DMS53 treated with DMSO at 0.1 percent for 48 hours (cell line): ENCODE measurements at regions not wholly inside any gene's neighbourhood (a gene's known extent, or its start where the extent isn't known, plus 50 kb on each side); places are given as distances from the start of the nearest gene placed in this dataset.
"Not testable (repeated sequence)": the region's sequence is repeated elsewhere in the genome, so short reads cannot be mapped to it uniquely, and the experiment has no call there.

ENCODE experiments used
- DNase-seq: peaks from one replicate; lab custom pipeline; 2025; ENCODE audit not compliant: unreplicated experiment; lab: John Stamatoyannopoulos, UW

DNA sequence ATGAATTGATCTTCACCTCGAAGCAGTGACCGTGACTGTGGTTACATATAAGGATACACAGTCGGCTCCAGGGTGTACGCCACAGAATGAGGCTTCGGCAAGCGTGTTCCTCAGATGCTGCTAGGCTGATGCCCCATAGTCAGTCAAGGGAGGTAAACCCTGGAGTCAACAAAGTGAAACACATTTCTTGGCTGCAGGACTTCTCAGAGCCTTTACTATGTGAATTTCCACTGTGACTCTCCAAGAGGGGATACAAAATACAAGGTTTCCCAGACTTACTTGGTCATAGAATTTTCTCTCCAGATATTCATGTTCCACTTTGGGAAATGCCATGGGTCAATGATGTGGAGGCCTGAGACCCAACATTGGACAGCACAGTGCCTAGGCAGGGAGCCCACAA, 260.6 kb downstream of the BCL11B start:
- no peak for DNase-seq

DNA sequence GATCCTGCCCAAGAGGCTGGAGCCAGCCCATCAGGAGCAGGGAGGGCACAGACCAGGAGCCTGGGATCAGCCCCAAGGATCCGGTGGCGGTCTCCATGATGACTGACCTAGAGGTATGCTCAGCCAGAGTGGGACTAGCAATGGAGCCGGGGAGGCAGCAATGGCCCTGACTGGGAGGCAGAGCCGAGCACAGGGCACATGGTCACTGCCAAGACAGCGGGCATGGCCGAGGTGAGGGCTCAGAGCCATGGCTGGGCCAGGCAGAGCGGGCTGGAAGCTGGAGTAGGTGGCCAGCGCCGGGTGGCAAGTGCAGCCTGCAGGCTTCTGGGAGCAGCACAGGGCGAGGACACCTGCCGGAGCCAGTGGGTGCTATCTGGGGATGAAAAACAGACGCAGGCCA, 259.3 kb downstream of the BCL11B start:
- no peak for DNase-seq

DNA sequence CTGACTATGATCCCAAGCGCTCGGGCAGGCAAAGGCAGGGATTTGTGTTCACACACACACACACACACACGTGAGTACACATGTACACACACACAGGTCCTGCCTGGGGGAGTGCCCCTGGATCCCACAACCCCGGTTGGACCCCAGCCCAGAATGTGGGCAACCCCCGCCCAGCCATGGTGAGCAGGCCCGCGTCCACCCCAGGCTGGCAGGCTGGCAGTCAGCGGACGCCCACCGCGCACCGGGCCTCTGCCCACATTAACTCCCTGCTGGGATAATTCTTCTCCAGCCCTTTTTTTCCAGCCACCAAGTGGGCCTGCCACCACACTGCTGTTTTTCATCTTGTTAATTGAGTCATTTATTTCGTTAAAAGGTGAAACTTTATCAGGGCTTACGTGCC, 256.2 kb downstream of the BCL11B start:
- DNase-seq, result no peak

DNA sequence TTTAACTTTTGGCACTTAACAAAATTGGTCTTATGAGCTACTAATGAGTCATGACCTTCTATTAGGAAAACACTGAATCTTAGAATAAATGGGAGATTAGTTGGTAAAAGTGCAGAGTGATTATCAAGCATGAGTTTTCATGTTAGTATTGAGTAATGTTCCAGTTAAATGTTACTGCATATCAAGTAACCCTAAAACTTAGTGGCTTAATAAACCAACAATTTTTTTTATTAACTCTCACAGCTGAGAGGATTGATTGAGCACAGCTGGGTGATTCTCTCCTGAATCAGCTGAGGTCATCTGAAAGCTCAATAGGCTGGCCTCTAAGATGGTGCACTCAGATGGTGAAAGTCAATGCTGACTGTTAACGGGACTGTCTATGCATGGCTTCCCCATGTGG, 248.6 kb downstream of the BCL11B start:
- no peak for DNase-seq

DNA sequence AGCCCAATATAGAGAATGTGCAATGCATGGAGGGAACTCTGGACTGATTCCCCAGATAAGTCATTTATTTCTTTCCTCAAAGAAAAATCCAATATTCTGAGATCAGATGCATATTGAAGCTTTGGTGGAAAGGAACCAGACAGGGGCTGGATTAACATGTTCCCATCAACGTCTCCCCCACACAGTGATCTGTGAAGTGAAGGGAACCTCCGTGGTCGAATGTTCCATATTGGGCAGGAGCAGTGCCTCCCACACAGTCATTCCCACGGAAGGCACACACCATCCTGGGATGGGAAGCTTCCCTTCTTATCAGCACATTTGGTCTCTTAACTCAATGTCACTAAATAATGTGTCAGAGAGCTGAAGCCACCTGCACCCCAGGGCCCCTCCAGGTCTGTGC, 247.1 kb downstream of the BCL11B start:
- DNase-seq, result no peak

DNA sequence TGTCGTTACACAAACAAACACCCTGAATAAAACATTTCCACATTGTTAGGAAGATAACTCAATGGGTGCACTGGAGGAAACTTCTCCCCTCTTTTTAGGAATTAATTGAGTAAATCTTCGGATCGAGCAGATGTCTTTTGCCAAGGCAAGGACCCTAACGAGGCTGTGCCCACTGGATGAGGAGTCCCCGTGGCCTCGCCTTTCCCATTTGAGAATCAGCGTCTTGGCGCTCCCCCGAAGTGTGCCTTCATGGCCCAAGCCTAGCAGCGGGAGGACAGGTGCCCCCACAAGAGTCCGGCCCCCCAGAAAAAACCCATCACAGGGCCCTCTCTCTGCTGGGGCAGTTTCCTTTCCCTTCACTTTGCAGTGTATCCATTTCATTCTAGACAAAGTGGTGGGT, 246.6 kb downstream of the BCL11B start:
- DNase-seq, result no peak

DNA sequence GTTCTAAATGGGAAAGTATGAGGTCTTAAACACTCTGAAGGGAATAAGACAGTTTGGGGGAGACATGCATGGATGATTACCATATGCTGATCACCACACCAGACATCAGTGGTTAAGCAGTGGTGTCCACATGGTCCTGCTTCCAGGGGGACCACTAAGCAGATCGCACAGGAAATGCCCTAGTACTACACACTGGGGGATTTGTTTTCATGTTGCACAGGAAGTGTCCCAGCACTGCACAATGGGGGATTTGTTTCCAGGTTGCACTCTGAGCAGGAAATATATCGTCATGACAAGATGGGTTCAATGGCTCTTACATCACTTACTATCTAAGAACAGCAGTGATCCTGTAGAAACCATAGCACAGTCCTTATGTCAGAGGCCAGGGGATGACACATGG, 245.5 kb downstream of the BCL11B start:
- DNase-seq, result no peak

DNA sequence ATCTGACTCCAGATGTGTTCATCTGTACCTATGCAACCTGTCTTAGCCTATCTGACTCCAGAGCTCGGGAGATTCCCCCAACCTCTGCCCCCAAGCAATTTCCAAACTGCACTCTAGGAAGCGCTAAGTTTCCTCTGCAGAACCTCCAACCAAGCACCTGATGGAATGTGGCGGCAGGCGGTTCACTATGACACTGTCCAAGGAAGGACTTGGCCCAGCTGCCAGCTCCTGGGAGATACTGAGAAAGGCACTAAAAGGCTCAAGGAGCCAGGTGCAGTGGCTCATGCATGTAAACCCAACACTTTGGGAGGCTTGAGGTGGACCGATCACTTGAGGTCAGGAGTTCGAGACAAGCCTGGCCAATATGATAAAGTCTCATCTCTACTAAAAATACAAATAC, 244.0 kb downstream of the BCL11B start:
- DNase-seq, result no peak

DNA sequence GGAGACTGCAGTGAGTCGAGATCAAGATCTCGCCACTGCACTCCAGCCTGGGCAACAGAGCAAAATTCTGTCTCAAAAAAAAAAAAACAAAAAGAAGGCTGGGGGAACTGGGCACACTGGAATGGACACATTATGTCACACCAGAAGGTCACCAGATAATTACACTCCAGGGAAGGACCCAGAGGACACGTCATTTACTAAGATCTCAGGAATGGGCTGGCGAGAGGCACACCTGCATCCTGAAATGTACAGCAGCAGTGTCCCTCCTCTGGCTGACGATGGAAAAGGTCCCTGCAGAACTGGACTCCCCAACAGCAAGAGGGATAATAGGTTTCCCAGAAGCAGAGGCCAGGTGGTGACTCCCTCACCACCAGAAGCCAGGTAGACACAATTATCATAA, 243.5 kb downstream of the BCL11B start:
- no peak for DNase-seq

DNA sequence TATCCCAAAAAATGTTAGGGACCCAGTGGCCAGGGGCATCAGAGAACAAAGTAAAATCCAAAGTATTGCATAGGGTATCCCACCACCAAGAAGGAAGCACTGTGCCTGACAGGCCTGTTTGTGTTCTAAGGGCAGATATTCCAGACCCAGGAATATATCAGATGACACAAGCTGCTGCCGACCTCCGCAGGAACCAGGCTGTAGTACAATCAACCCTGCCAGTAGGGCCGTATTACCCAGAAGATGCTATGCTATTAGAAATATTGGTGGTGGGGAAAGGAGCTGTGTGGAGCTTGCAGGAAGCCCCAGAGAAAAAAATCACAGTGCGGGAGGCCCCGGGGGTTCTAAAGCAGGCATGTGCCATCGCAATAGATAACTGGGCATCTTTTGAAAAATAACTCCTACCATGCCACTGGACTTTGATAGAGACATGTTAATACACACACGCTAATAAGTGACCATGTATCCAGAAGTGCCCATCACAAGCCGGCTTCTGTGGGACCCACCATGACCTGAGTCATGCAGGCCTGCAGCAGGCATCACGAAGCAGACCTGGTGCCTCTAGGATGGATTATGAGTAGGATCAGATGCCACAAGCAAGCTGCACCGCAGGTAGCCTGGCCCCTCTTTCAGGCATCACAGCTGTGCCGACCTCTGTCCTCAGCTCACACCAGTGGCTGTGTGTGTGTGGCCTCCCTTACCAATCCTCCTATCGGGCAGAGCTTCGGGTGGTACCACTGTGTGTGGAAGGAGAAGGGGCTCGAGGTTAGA, 242.7 kb downstream of the BCL11B start:
- DNase-seq, result no peak

DNA sequence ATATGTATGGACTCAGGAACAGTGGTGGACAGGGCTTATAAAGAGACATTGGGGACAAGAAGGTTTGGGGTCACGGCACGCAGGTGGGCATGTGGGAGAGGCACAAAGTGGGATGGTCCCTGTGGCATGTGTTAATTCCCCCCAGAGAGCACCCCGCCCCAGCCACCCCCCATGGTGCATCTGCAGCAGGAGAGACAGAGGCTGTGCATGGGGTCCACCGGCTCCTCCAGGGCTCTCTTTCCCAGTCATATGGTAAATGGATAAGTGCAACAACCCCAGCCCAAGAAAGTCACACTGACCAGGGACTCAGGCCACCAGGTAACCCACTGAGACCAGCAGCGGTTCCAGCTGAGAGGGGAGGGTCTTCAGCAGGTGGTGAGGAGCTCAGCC, 242.1 kb downstream of the BCL11B start:
- no peak for DNase-seq

DNA sequence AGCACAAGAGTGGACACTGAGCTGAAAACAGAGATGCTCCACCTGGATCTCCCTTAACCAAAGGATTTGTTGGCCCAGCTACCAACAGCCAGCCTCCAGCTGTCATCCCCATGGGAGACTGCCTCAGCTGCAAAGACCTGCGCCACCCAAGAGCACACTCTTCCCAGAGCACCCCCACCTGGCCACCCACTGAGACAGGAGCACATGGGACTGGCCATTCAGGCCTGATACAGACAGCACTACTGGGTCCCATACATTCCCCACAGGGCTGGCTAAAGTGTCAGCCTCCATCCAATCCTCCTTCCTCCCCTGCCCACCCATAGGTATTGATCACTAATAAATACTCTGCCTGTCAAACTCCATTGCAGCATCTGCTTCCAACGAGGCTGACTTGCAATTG, 241.5 kb downstream of the BCL11B start:
- DNase-seq, result no peak

DNA sequence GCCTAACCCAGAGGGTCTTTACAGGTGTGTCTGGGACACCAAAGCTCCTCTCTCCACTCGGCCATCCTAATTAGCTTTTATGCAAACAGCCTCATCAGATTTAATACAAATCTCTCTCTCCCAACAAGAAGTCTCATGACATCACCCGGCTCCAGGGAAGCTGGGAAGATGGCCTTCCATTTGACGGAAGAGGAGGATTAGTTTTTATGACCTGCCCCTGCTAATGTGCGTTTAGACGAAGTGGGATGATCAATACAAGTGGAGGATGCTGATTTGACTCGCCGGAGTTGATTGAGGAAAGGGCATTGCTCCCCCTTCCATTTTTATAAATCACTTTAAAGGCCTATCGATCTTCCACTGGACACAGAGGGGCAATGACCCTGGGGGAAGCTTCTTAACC, 239.2 kb downstream of the BCL11B start:
- no peak for DNase-seq

DNA sequence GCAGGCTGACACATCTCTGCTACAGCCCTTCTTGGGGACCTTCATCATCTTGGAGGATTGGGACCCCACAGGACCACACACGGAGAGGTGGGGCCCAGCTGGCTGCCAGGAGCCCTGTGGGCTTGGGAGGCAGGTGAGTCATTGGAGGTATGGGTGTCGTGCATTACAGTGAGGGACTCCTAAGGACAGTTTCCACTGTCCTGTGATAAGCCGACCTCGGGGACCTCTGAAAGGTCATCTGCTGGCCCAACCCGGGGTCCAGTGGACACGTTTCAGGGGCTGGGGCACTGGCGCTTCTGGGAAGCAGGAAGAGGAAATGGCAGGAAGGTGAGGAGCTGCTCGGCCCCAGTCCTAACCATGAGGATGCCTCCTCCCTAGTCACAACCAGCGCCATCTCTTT, 238.0 kb downstream of the BCL11B start:
- no peak for DNase-seq

DNA sequence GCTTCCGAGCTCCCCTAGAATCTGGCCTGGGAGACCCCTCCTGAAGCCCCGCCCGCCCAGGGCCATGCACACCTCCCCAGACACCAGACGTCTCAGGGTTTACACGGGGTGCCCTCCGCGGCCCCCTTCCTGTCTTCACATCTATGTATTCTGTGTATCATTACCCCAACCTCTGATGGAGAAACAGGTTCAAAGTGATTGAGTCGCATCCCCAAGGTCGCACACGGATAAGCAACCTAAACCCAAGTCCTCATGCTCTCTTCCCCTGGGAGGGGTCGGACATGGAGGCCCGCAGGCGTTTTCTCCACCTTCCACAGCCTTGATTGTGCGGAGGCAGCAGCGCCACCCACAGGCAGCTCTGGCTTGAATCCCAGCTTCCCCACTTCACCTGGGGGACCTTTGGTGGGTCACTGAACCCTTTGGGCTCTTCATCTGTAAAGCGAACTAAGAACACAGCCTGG, 237.3 kb downstream of the BCL11B start:
- no peak for DNase-seq

DNA sequence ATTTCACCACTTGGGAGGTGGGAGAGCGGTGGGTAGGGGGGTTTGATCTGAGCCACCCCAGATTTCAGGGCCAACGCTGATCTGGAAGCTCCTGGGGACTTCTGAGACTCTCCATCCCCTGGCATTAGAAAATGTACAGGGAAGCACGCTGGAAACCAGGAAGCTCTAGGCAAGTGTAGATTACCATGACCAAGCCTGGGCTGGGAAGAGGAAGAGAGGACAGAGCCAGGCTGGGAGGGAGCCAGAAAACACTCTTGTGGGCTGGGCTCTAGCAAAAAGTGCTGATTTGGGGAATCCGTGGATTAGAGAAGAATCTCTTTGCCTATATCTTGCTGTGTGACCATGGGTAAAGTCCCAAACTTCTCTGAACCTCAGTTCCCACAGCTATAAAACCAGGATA, 236.7 kb downstream of the BCL11B start:
- DNase-seq, result no peak

DNA sequence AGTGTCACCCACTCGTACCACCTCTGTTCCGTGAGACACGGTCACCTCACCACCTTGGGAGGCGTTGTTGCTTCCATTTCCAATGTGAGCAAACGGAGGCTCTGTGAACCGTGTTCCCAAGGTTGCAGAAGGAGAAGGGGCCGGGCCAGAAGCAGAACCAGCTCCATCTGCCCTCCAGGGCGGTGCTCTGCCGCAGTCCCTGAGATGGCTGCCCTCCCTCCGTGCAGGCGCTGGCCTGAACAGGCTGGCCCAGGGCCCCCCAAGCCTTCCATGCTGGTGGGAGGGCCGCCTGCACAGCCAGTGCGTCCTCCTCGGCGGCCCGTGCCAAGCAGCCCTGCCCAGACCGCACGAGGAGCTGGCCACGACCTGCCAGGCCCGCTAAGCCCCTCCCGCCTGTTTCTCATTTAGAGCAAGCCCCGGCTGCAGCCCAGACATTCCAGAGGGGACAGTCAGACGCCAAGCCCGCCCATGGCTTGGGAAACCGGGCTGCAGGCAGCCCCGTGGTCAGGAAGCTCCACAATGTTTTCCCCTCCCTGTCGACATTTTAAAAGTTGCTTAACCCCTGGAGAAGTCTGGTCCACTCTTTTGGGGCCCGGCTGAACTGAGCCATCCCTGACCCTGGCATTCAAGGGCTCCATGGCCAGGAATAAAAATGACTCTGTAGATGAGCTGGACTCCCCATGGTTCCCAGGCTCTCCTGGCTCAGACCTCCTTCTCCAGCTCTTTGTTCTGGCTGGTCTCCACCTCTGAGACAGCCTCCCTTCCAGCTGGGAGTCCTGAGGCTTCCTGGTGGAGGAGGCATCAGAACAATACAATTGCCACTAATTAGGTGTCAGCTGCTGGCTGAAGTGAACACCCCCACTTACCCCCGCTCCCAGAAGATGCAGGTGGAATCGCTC, 236.0 kb downstream of the BCL11B start:
- no peak for DNase-seq

DNA sequence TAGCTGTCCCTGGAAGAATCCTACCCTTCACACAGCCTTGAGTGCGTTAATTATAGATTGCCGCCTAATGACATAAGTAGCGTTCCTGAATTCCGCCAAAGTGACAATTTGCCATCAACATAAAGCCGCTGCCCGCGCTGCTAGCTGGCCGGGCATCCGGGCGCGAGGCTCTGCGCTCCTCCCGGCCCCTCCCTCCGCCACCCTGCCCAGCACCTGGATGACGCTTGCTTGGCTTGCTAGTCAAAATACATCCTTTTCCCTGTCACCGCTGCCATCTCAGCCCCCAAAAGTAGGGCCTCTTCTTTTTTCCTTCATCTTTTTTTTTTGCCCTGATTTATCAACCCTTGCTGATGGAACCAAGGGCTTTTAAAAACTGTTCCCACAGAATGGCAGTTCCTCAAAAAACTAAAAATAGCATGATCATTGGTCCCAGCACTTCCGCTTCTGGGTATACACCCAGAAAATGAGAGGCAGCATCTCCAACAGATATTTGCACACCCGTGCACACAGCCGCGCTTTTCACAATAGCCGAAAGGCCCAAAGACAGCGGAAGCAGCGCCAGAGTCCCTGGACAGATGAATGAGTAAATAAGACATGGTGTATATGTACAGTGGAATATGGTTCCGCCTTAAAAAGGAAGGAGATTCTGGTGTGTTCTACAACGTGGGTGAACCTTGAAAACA, 235.2 kb downstream of the BCL11B start:
- no peak for DNase-seq

DNA sequence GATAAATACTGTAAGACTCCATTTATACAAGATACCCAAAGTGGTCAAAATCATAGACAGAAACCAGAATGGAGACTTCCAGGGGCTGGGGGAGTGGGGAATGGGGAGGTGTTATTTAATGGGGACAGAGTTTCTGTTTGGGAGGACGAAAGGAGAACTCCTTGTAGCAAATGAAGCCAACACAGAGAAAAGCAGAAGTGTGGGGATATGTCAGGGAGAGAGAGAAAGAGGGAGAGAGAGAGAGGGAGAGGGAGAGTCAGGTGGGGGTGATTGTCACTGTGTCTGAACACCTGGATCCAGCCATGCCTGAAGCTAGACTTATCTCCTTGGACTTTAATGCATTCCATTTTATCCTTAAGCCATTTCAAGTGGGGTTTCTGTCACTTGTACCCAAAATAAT, 234.7 kb downstream of the BCL11B start:
- DNase-seq, result not testable (repeated sequence)

DNA sequence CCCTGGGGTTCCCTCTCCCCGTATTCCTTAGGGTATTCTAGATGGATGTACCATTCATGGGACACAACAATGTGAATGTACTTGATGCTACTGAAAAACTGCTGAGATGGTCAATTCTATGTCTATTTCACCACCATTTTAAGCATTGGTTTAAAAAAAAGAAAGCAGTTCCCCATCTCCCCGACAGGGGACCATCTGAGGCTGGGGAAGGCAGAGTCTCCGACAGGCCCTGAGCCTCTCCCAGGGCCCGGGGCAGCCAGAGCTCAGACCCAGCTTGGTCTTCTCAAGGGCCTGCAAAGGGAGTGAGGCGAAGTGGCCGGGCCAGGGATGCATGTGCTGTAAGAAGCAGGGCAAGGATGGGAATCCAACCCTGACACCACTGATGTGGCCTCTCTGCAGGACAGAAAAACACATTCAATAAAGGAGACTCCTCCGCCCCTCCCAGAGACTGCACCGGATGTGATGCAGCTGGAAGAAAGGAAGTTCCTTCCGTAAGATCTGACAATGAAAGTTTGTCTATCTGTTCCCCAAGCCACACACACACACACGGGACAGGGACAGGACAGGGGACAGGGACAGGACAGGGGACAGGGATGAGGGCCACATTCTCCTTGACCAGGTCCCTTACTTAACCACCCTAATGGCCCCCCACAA, 234.1 kb downstream of the BCL11B start:
- no peak for DNase-seq

DNA sequence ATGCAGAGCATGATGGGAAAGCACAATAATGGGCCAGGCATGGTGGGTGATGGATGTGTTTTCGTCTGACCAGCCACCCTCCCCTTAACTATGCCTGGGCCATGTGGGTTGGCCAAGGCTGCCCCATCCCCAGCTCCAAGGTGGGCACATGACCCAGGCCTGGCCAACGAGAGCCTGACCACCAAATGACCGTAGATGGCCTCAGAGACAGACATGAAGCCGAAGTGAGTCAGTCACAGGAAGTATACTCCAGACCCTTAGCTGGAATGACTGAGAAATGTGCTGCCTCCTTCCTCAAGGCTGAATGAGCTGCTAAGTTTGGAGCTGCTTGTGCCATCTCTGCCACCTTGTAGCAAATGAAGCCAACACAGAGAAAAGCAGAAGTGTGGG, 233.6 kb downstream of the BCL11B start:
- DNase-seq, result no peak
